ENCODE measurements at regions not wholly inside any gene's neighbourhood (a gene's known extent, or its start where the extent isn't known, plus 50 kb on each side); places are given as distances from the start of the nearest gene placed in this dataset.

- WGBS, 2 donors, result 66 to 79% methylated on average over 3 of the region's 3 CpGs
These were observed 549.9 kb downstream of the IRX1 start for GRCh38 chr5:4145511-4145910.

GRCh38 chr5:4148009-4148408, 552.4 kb downstream of the IRX1 start:
- no peak for DNase-seq
- Histone ChIP-seq H3K27me3 (no peaks in the 10 kb centered on the region), H3K4me1 (no peaks in the 10 kb centered on the region), H3K36me3 (no peaks in the 10 kb centered on the region), H3K27ac (no peak overlapping the region), H3K4me3 (no peak overlapping the region), H3K9me3 (no peaks in the 10 kb centered on the region)
- WGBS, 2 donors, result 84 to 94% methylated on average over 3 of the region's 3 CpGs
- TF ChIP-seq POLR2A (IDR thresholded peaks at IDR 0.05) (no peak), CTCF (IDR thresholded peaks at IDR 0.05) (no peak)
- intact Hi-C loops (cut with DNase I), result no loop called here

More at GRCh38 chr5:4145511-4145910, 549.9 kb downstream of the IRX1 start:
- Histone ChIP-seq H3K27me3 (no peaks in the 10 kb centered on the region), H3K4me3 (no peak overlapping the region), H3K9me3 (no peaks in the 10 kb centered on the region), H3K4me1 (no peaks in the 10 kb centered on the region), H3K36me3 (no peaks in the 10 kb centered on the region), H3K27ac (no peak overlapping the region)
- intact Hi-C loops (cut with DNase I), result no loop called here
- TF ChIP-seq POLR2A (IDR thresholded peaks at IDR 0.05) (no peak), CTCF (IDR thresholded peaks at IDR 0.05) (no peak)
- no peak for DNase-seq

GRCh38 chr5:4150067-4150466, 554.4 kb downstream of the IRX1 start:
- Histone ChIP-seq H3K9me3 (no peaks in the 10 kb centered on the region), H3K27me3 (no peaks in the 10 kb centered on the region), H3K27ac (no peak overlapping the region), H3K4me3 (no peak overlapping the region), H3K4me1 (no peaks in the 10 kb centered on the region), H3K36me3 (no peaks in the 10 kb centered on the region)
- 39 to 41% methylated on average over 3 of the region's 3 CpGs for WGBS, 2 donors
- DNase-seq, result no peak
- TF ChIP-seq CTCF (IDR thresholded peaks at IDR 0.05) (no peak), POLR2A (IDR thresholded peaks at IDR 0.05) (no peak)
- intact Hi-C loops (cut with DNase I), result no loop called here

GRCh38 chr5:4156153-4156552, 560.5 kb downstream of the IRX1 start:
- Histone ChIP-seq H3K9me3 (no peaks in the 10 kb centered on the region), H3K36me3 (no peaks in the 10 kb centered on the region), H3K4me1 (no peaks in the 10 kb centered on the region), H3K27me3 (no peaks in the 10 kb centered on the region), H3K4me3 (no peak overlapping the region), H3K27ac (no peak overlapping the region)
- WGBS, 2 donors, result 71 to 87% methylated on average over 1 of the region's 1 CpG
- intact Hi-C loops (cut with DNase I), result no loop called here
- TF ChIP-seq POLR2A (IDR thresholded peaks at IDR 0.05) (no peak), CTCF (IDR thresholded peaks at IDR 0.05) (no peak)
- DNase-seq, result no peak

DNA sequence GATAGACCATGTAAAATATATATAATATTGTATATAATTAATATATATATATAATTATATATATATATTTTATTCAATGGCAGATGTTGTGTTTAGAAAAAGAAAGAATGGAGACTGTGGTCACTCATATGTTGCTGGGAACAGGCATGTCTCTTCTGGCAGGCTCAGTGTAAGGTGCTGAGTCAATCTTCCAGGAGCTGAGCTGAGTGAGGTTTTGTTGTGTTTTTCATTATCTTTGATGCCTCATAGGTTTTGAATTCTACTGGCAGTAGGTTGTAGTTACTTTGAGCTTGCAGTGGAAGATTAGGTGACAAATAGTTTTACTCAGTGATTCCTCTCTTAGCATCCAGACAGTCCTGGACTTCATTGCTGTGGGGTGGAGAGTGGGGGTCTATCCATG, 561.3 kb downstream of the IRX1 start:
- no peak overlapping the region for H3K4me3 ChIP-seq
- DNase-seq, result no peak
- no peaks in the 10 kb centered on the region for H3K9me3 ChIP-seq
- no peak for TF ChIP-seq POLR2A (IDR thresholded peaks at IDR 0.05)
- no peak for TF ChIP-seq CTCF (IDR thresholded peaks at IDR 0.05)
- no peaks in the 10 kb centered on the region for H3K4me1 ChIP-seq
- intact Hi-C loops (cut with DNase I), result no loop called here
- no peaks in the 10 kb centered on the region for H3K36me3 ChIP-seq
- no peaks in the 10 kb centered on the region for H3K27me3 ChIP-seq
- H3K27ac ChIP-seq, result no peak overlapping the region

All from esophagus squamous epithelium (tissue), 5 donors.